Nephron progenitor cell (in vitro differentiated cells): ENCODE measurements at regions not wholly inside any gene's neighbourhood (a gene's known extent, or its start where the extent isn't known, plus 50 kb on each side); places are given as distances from the start of the nearest gene placed in this dataset.

ENCODE experiments used
- DNase-seq: peaks from one replicate; pipeline ENCODE4 v3.0.0; 2021
- H3K27ac Mint-ChIP-seq: 2 replicates; pipeline ENCODE4 v1.8.0; 2021; ENCODE audit warnings: mild to moderate bottlenecking, moderate library complexity, mixed read lengths
- H3K27me3 Mint-ChIP-seq: 2 replicates; pipeline ENCODE4 v1.8.0; 2021; ENCODE audit warnings: mild to moderate bottlenecking, low read depth, mixed read lengths; ENCODE audit not compliant: poor library complexity
- H3K36me3 Mint-ChIP-seq: 2 replicates; pipeline ENCODE4 v1.8.0; 2021; ENCODE audit warnings: low read depth, mixed read lengths
- H3K4me1 Mint-ChIP-seq: 2 replicates; pipeline ENCODE4 v1.8.0; 2021; ENCODE audit warnings: mixed read lengths
- H3K4me3 Mint-ChIP-seq: 2 replicates; pipeline ENCODE4 v1.8.0; 2021; ENCODE audit warnings: mild to moderate bottlenecking, moderate library complexity, mixed read lengths
- H3K9me3 Mint-ChIP-seq: 2 replicates; pipeline ENCODE4 v1.8.0; 2021; ENCODE audit warnings: mild to moderate bottlenecking, moderate library complexity, mixed read lengths
- CTCF ChIP-seq: fragments of 200-600 bp; sonication (generic); IDR thresholded peaks from 2 replicates; pipeline ENCODE4 v1.5.0; 2021; ENCODE audit warnings: antibody characterized with exemption

GRCh38 chr6:153852481-153852880 is 186.6 kb upstream of the OPRM1 start:
- peaks cover 16% of the 10 kb centered on the region for H3K9me3 Mint-ChIP-seq
- H3K27ac Mint-ChIP-seq = no peak overlapping the region
- H3K27me3 Mint-ChIP-seq = peaks cover 4% of the 10 kb centered on the region
- no peak for DNase-seq
- no peaks in the 10 kb centered on the region for H3K4me1 Mint-ChIP-seq
- H3K4me3 Mint-ChIP-seq = no peak overlapping the region
- no peak for TF ChIP-seq CTCF
- H3K36me3 Mint-ChIP-seq = no peaks in the 10 kb centered on the region

- DNase-seq = no peak
- H3K27ac Mint-ChIP-seq = no peak overlapping the region
- no peak for TF ChIP-seq CTCF
- peaks cover 16% of the 10 kb centered on the region for H3K9me3 Mint-ChIP-seq
- no peaks in the 10 kb centered on the region for H3K36me3 Mint-ChIP-seq
- H3K27me3 Mint-ChIP-seq = peaks cover 6% of the 10 kb centered on the region
- H3K4me1 Mint-ChIP-seq = no peaks in the 10 kb centered on the region
- no peak overlapping the region for H3K4me3 Mint-ChIP-seq
These were observed 187.0 kb upstream of the OPRM1 start for GRCh38 chr6:153852034-153852433.

- no peak overlapping the region for H3K27ac Mint-ChIP-seq
These were observed 189.8 kb upstream of the OPRM1 start for GRCh38 chr6:153849072-153849779.

GRCh38 chr6:153843420-153843819 is 195.6 kb upstream of the OPRM1 start:
- no peak for TF ChIP-seq CTCF
- no peaks in the 10 kb centered on the region for H3K4me1 Mint-ChIP-seq
- H3K36me3 Mint-ChIP-seq = no peaks in the 10 kb centered on the region
- H3K4me3 Mint-ChIP-seq = no peak overlapping the region
- no peak overlapping the region for H3K27ac Mint-ChIP-seq
- DNase-seq = no peak
- peaks cover 17% of the 10 kb centered on the region for H3K27me3 Mint-ChIP-seq
- H3K9me3 Mint-ChIP-seq = no peaks in the 10 kb centered on the region

More at GRCh38 chr6:153849072-153849779, 189.8 kb upstream of the OPRM1 start:
- TF ChIP-seq CTCF = no peak
- no peak for DNase-seq
- peaks cover 13% of the 10 kb centered on the region for H3K27me3 Mint-ChIP-seq
- H3K4me1 Mint-ChIP-seq = no peaks in the 10 kb centered on the region
- H3K9me3 Mint-ChIP-seq = peaks cover 3% of the 10 kb centered on the region
- H3K4me3 Mint-ChIP-seq = no peak overlapping the region
- no peaks in the 10 kb centered on the region for H3K36me3 Mint-ChIP-seq

GRCh38 chr6:153842491-153842890 is 196.5 kb upstream of the OPRM1 start:
- Mint-ChIP-seq H3K27ac (peak overlapping the region; percentile 8), H3K4me3 (no peak overlapping the region), H3K27me3 (peaks cover 13% of the 10 kb centered on the region), H3K4me1 (no peaks in the 10 kb centered on the region), H3K36me3 (no peaks in the 10 kb centered on the region), H3K9me3 (no peaks in the 10 kb centered on the region)
- TF ChIP-seq CTCF = no peak
- DNase-seq = no peak
